ENCODE measurements at regions not wholly inside any gene's neighbourhood (a gene's known extent, or its start where the extent isn't known, plus 50 kb on each side); places are given as distances from the start of the nearest gene placed in this dataset.

GRCh38 chr6:134491477-134491876, 173.6 kb upstream of the SGK1 start:
- TF ChIP-seq, protein P1, sequence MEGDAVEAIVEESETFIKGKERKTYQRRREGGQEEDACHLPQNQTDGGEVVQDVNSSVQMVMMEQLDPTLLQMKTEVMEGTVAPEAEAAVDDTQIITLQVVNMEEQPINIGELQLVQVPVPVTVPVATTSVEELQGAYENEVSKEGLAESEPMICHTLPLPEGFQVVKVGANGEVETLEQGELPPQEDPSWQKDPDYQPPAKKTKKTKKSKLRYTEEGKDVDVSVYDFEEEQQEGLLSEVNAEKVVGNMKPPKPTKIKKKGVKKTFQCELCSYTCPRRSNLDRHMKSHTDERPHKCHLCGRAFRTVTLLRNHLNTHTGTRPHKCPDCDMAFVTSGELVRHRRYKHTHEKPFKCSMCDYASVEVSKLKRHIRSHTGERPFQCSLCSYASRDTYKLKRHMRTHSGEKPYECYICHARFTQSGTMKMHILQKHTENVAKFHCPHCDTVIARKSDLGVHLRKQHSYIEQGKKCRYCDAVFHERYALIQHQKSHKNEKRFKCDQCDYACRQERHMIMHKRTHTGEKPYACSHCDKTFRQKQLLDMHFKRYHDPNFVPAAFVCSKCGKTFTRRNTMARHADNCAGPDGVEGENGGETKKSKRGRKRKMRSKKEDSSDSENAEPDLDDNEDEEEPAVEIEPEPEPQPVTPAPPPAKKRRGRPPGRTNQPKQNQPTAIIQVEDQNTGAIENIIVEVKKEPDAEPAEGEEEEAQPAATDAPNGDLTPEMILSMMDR (conservative IDR thresholded peaks at IDR 0.05; ENCODE audit: low read length): no peak
- no peak for TF ChIP-seq EZH2phosphoT487 (IDR thresholded peaks at IDR 0.05; ENCODE audit: borderline replicate concordance)

Measured in Loucy (cell line).